NOMO-1 treated with dmso at 0.1 percent for 144 hours (cell line): ENCODE measurements at regions not wholly inside any gene's neighbourhood (a gene's known extent, or its start where the extent isn't known, plus 50 kb on each side); places are given as distances from the start of the nearest gene placed in this dataset.

ENCODE experiments used
- DNase-seq: peaks from one replicate; lab custom pipeline; 2025; ENCODE audit not compliant: unreplicated experiment; lab: John Stamatoyannopoulos, UW

- no peak for DNase-seq
Measured at GRCh38 chr12:123042833-123043232, 62.4 kb downstream of the ARL6IP4 start.

- DNase-seq, result no peak
Measured at GRCh38 chr12:123041811-123042655, 61.6 kb downstream of the ARL6IP4 start.

- DNase-seq, result no peak
Measured at GRCh38 chr12:123041042-123041531, 60.6 kb downstream of the ARL6IP4 start.

GRCh38 chr12:123040106-123040505, 59.6 kb downstream of the ARL6IP4 start:
- DNase-seq, result peak; percentile 11

- no peak for DNase-seq
Measured at GRCh38 chr12:123038966-123039365, 58.5 kb downstream of the ARL6IP4 start.

GRCh38 chr12:123038486-123038885, 58.0 kb downstream of the ARL6IP4 start:
- no peak for DNase-seq

GRCh38 chr12:123037791-123038190, 57.3 kb downstream of the ARL6IP4 start:
- no peak for DNase-seq

GRCh38 chr12:123036466-123037285, 56.2 kb downstream of the ARL6IP4 start:
- no peak for DNase-seq

- no peak for DNase-seq
Measured at GRCh38 chr12:123035841-123036240, 55.4 kb downstream of the ARL6IP4 start.

GRCh38 chr12:123034865-123035264, 54.4 kb downstream of the ARL6IP4 start:
- DNase-seq, result no peak

- no peak for DNase-seq
Measured at GRCh38 chr12:123034022-123034541, 53.6 kb downstream of the ARL6IP4 start.

GRCh38 chr12:123033392-123034021, 53.0 kb downstream of the ARL6IP4 start:
- no peak for DNase-seq

GRCh38 chr12:123032736-123033391, 52.4 kb downstream of the ARL6IP4 start:
- no peak for DNase-seq
